GM21576 (cell line): ENCODE measurements at regions not wholly inside any gene's neighbourhood (a gene's known extent, or its start where the extent isn't known, plus 50 kb on each side); places are given as distances from the start of the nearest gene placed in this dataset.

Source experiments
- ATAC-seq: cut with Tn5 transposase; IDR thresholded peaks from one replicate; pipeline ENCODE4 v1.9.1; 2021; ENCODE audit warnings: mild to moderate bottlenecking, moderate library complexity; ENCODE audit not compliant: unreplicated experiment

- ATAC-seq: no peak
These were observed 190.4 kb upstream of the IER5L start for GRCh38 chr9:129368444-129368978.

- ATAC-seq: no peak
These were observed 189.2 kb upstream of the IER5L start for GRCh38 chr9:129367287-129367686.

GRCh38 chr9:129365196-129365595 is 187.1 kb upstream of the IER5L start:
- ATAC-seq: no peak

- ATAC-seq: no peak
These were observed 185.3 kb upstream of the IER5L start for GRCh38 chr9:129363216-129363873.

- ATAC-seq: no peak
These were observed 184.4 kb upstream of the IER5L start for GRCh38 chr9:129362287-129363000.

- ATAC-seq: no peak
These were observed 183.1 kb upstream of the IER5L start for GRCh38 chr9:129361196-129361595.

- ATAC-seq: no peak
These were observed 182.0 kb upstream of the IER5L start for GRCh38 chr9:129359916-129360536.

GRCh38 chr9:129359162-129359811 is 181.2 kb upstream of the IER5L start:
- ATAC-seq: no peak

- ATAC-seq: no peak
These were observed 180.6 kb upstream of the IER5L start for GRCh38 chr9:129358621-129359154.

- no peak for ATAC-seq
These were observed 179.7 kb upstream of the IER5L start for GRCh38 chr9:129357773-129358245.

GRCh38 chr9:129356871-129357772 is 179.1 kb upstream of the IER5L start:
- no peak for ATAC-seq

- no peak for ATAC-seq
These were observed 177.6 kb upstream of the IER5L start for GRCh38 chr9:129355631-129356030.

- no peak for ATAC-seq
These were observed 176.4 kb upstream of the IER5L start for GRCh38 chr9:129354498-129354897.

GRCh38 chr9:129353697-129354336 is 175.8 kb upstream of the IER5L start:
- ATAC-seq: no peak

- no peak for ATAC-seq
These were observed 174.2 kb upstream of the IER5L start for GRCh38 chr9:129352146-129352865.

- ATAC-seq: no peak
These were observed 173.6 kb upstream of the IER5L start for GRCh38 chr9:129351642-129352145.

- ATAC-seq: no peak
These were observed 173.1 kb upstream of the IER5L start for GRCh38 chr9:129351058-129351641.
